ENCODE measurements at regions not wholly inside any gene's neighbourhood (a gene's known extent, or its start where the extent isn't known, plus 50 kb on each side); places are given as distances from the start of the nearest gene placed in this dataset.

DNA sequence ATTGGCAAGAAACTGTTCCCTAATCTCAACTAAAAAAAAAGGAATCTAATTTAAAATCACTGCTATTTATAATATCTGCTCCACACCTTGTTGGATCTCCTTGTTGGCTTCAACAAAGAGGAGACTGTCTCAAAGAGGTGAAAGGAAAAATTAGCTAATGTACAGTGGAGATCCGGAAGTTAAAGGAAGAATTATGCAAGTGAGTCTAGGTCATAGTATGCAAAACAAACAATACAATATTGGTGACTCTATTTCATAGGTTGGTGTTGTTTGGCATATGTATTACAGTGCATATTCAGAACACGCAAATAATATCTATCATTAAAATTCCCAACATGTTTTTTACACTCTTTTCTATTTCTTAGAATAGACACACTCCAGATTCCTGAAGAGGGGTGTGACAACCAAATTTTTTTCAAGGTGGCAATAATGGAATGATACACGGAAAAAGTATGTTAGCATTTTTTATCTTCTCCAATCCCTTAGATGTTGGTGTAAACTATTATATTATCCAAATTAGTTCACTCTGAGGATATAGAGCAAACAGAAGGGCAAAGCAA, 685.3 kb downstream of the KCNA4 start:
- TF ChIP-seq CTCF (IDR thresholded peaks at IDR 0.05) (no peak), POLR2A (IDR thresholded peaks at IDR 0.05) (no peak)
